ENCODE measurements at regions not wholly inside any gene's neighbourhood (a gene's known extent, or its start where the extent isn't known, plus 50 kb on each side); places are given as distances from the start of the nearest gene placed in this dataset.

- TF ChIP-seq POLR2A (IDR thresholded peaks at IDR 0.05; ENCODE audit: low read length) (no peak), GATA1 (IDR thresholded peaks at IDR 0.05; ENCODE audit: low read depth, low read length) (no peak)
Measured at GRCh38 chr6:148175550-148176188, 167.0 kb upstream of the SASH1 start.
